MG63 (cell line): ENCODE measurements at regions not wholly inside any gene's neighbourhood (a gene's known extent, or its start where the extent isn't known, plus 50 kb on each side); places are given as distances from the start of the nearest gene placed in this dataset.
A peak's percentile ranks its signal among the peaks of the same experiment; 100 is the strongest.
"Not testable (repeated sequence)": the region's sequence is repeated elsewhere in the genome, so short reads cannot be mapped to it uniquely, and the experiment has no call there.

ENCODE experiments used
- DNase-seq: peaks from one replicate; pipeline ENCODE4 v3.0.0-alpha.2; 2020
- H3K27me3 ChIP-seq: fragments of 250-450 bp; sonication (Bioruptor Pico); 2 replicates; pipeline ENCODE4 v1.5.1; 2020; ENCODE audit warnings: mild to moderate bottlenecking, moderate library complexity
- H3K36me3 ChIP-seq: fragments of 250-450 bp; sonication (Bioruptor Pico); 2 replicates; pipeline ENCODE4 v1.5.1; 2020; ENCODE audit warnings: mild to moderate bottlenecking, moderate library complexity
- H3K4me3 ChIP-seq: fragments of 250-450 bp; sonication (Bioruptor Pico); 2 replicates; pipeline ENCODE4 v1.5.1; 2020; ENCODE audit warnings: mild to moderate bottlenecking, moderate library complexity
- H3K9me3 ChIP-seq: fragments of 250-450 bp; sonication (Bioruptor Pico); 2 replicates; pipeline ENCODE4 v1.5.1; 2020; ENCODE audit warnings: mild to moderate bottlenecking, moderate library complexity

DNA sequence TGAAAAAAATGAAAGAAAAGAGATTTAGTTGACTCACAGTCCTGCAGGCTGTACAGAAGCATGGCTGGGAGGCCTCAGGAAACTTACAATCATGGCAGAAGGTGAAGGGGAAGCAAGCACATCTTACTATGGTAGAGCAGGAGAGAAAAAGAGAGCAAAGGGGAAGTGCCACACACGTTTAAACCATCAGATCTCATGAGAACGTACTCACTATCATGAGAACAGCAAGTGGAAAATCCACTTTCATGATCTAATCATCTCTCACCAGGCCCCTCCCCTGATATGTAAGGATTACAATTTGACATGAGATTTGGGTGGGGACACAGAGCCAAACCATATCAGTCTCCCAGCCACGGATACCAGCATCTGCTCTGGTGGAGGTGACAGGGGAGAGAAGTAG is 50.8 kb upstream of the CPOX start:
- Histone ChIP-seq H3K27me3 (no peaks in the 10 kb centered on the region), H3K36me3 (no peaks in the 10 kb centered on the region), H3K4me3 (no peak overlapping the region), H3K9me3 (no peaks in the 10 kb centered on the region)
- no peak for DNase-seq

GRCh38 chr3:98645039-98645438 is 51.6 kb upstream of the CPOX start:
- no peaks in the 10 kb centered on the region for H3K27me3 ChIP-seq
- no peaks in the 10 kb centered on the region for H3K36me3 ChIP-seq
- no peak overlapping the region for H3K4me3 ChIP-seq
- H3K9me3 ChIP-seq = no peaks in the 10 kb centered on the region
- DNase-seq = peak; percentile 19

DNA sequence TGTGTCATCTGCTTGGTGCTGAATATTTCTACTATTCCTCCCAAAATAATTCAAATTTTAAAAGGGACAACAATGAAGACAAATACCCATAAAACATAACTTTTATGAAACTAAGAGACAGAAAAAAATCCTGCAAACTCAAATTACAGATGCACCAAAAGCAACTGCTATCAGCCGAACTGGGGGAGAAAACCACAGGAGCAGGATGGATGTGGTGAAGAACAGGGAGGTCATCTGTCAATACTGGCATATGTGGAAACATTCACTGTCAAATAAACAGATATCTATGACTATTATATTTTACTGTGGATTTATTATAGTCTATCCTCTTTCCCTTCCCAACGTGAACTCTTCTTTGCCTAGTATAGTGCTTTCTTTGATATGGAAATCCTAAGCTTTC is 53.3 kb upstream of the CPOX start:
- DNase-seq = no peak
- no peak overlapping the region for H3K4me3 ChIP-seq
- no peaks in the 10 kb centered on the region for H3K9me3 ChIP-seq
- H3K36me3 ChIP-seq = no peaks in the 10 kb centered on the region
- no peaks in the 10 kb centered on the region for H3K27me3 ChIP-seq

DNA sequence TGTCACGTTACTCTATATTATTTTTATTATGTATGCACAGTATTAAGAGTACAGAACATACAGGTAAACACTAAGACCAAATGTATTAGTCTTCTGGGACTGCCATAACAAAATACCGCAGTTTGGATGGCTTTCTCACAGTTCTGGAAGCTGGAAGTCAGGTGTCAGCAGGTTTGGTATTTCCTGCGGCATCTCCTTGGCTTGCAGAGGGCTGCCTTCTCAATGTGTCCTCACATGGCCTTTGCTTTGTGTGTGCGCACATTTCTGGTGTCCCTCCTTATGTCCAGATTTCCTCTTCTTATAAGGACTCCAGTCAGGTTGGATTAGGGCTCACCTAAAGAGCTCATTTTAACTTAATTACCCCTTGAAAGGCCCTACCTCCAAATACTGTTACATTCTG is 53.8 kb upstream of the CPOX start:
- DNase-seq = no peak
- Histone ChIP-seq H3K4me3 (no peak overlapping the region), H3K27me3 (no peaks in the 10 kb centered on the region), H3K36me3 (no peaks in the 10 kb centered on the region), H3K9me3 (no peaks in the 10 kb centered on the region)

DNA sequence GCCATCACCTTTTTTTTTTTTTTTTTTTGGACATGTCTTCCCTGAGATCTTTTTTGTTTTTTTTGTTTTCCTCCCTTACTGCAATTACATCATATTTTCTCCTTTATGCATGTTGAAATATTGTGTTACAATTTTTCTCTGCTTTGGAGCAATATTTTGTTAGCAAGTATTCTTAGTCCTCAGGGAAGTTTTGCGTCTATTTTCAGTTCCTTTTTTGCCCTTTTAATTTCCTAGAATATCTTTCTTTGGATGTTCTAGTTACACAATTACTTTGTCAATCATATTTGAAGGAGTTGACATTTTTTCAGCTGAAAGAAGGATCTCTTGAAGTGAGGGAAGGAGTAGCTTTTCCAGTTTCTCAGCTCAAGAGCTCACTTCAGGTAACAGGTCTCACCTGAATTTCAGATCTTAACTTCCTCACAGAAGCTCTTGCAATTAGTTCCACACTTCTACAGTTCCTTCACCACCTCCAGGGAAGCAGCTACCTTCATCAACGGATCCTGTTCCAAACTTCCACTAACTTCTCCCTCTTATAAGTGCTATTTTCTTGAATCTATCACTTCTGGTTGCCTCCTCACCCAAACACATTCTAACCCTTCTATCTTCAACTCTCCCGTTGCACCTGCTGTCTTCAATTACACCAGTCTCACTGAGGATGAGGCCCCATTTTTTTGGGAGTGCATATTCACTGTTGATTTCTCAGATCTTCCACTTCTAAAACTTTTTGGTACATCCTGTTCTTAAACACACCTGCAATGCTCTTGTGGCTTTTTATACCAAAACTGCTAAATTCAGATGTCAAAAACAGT is 57.8 kb upstream of the CPOX start:
- Histone ChIP-seq H3K4me3 (no peak overlapping the region), H3K27me3 (no peaks in the 10 kb centered on the region), H3K9me3 (no peaks in the 10 kb centered on the region), H3K36me3 (no peaks in the 10 kb centered on the region)
- DNase-seq = no peak

DNA sequence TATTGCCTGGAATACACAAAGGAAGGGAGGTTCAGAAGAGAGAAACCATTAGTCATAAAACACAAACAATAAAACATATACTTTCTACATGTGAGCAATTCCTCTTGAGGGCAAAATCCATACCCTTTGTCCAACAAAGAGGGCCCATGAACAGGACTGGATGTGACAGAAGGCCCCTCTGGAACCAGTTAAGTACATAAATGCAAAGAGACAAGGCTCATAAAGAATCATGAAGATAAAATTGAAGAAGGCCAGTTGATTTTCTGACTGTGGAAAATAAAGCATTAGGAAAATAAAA is 58.3 kb upstream of the CPOX start:
- Histone ChIP-seq H3K36me3 (no peaks in the 10 kb centered on the region), H3K9me3 (no peaks in the 10 kb centered on the region)

DNA sequence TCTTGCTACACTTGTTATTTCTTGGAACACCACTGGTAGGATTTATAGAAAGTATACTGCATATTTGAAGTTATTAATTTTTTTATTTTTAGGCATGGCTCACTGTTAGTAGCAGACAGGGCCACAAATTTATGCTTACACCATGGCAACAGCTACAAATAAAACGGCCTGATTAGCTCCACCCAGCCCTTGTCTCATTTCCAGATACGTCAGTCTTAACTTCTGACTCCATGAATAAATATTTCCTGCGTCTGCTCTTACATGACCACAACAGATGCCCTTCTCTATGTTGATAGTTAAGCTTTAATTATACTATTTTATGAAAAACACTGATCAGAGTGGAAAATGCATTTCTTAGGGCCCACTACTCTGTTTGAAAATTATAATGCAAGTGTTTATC is 62.3 kb upstream of the CPOX start:
- Histone ChIP-seq H3K9me3 (no peaks in the 10 kb centered on the region), H3K4me3 (no peak overlapping the region), H3K36me3 (no peaks in the 10 kb centered on the region), H3K27me3 (no peaks in the 10 kb centered on the region)
- DNase-seq = no peak

More for the DNA sequence above, 58.3 kb upstream of the CPOX start:
- DNase-seq = no peak
- Histone ChIP-seq H3K4me3 (no peak overlapping the region), H3K27me3 (no peaks in the 10 kb centered on the region)

- peaks cover 2% of the 10 kb centered on the region; the same call in 1 of the 2 replicates for H3K27me3 ChIP-seq
- H3K4me3 ChIP-seq = no peak overlapping the region
- no peaks in the 10 kb centered on the region for H3K9me3 ChIP-seq
- H3K36me3 ChIP-seq = no peaks in the 10 kb centered on the region
- DNase-seq = no peak
These were observed 64.0 kb upstream of the CPOX start for GRCh38 chr3:98657457-98657856.

- Histone ChIP-seq H3K36me3 (no peaks in the 10 kb centered on the region), H3K9me3 (no peaks in the 10 kb centered on the region), H3K4me3 (no peak overlapping the region), H3K27me3 (peaks cover 2% of the 10 kb centered on the region)
- no peak for DNase-seq
These were observed 69.3 kb upstream of the CPOX start for GRCh38 chr3:98662699-98663098.

GRCh38 chr3:98670020-98670419 is 76.6 kb upstream of the CPOX start:
- no peak overlapping the region for H3K4me3 ChIP-seq
- H3K36me3 ChIP-seq = no peaks in the 10 kb centered on the region
- DNase-seq = no peak
- H3K9me3 ChIP-seq = no peaks in the 10 kb centered on the region
- no peaks in the 10 kb centered on the region; the same call in 1 of the 2 replicates for H3K27me3 ChIP-seq

- no peak for DNase-seq
- Histone ChIP-seq H3K4me3 (no peak overlapping the region), H3K27me3 (no peaks in the 10 kb centered on the region), H3K9me3 (0 out of 2 replicates have a peak, but pooled peaks cover 2% of the 10 kb centered on the region), H3K36me3 (no peaks in the 10 kb centered on the region)
These were observed 83.2 kb upstream of the ST3GAL6 start for GRCh38 chr3:98679986-98680385.

DNA sequence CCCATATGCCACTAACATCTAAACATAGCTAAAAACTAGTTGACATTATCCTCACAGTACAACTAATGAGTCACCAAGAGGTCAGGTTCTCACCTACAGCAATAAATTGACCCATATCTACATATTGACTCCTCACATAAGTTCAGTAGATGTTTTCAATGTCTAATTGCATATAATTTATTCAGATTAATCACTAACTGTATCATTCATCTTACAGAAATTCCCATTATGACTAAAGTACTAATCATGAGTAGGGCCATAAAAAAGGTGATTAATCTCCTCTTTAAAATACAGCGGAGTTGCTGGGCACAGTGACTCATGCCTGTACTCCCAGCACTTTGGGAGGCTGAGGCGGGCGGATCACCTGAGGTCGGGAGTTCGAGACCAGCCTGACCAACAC is 82.4 kb upstream of the ST3GAL6 start:
- Histone ChIP-seq H3K9me3 (0 out of 2 replicates have a peak, but pooled peaks cover 2% of the 10 kb centered on the region), H3K4me3 (no peak overlapping the region), H3K27me3 (no peaks in the 10 kb centered on the region), H3K36me3 (no peaks in the 10 kb centered on the region)
- DNase-seq = peak; percentile 21

- H3K27me3 ChIP-seq = no peaks in the 10 kb centered on the region
- H3K4me3 ChIP-seq = no peak overlapping the region
- no peaks in the 10 kb centered on the region for H3K36me3 ChIP-seq
- H3K9me3 ChIP-seq = 0 out of 2 replicates have a peak, but pooled peaks cover 2% of the 10 kb centered on the region
- DNase-seq = no peak
These were observed 81.7 kb upstream of the ST3GAL6 start for GRCh38 chr3:98681486-98681885.

GRCh38 chr3:98682391-98682790 is 80.7 kb upstream of the ST3GAL6 start:
- not testable (repeated sequence) for H3K9me3 ChIP-seq, H3K27me3 ChIP-seq, DNase-seq, H3K4me3 ChIP-seq, H3K36me3 ChIP-seq

DNA sequence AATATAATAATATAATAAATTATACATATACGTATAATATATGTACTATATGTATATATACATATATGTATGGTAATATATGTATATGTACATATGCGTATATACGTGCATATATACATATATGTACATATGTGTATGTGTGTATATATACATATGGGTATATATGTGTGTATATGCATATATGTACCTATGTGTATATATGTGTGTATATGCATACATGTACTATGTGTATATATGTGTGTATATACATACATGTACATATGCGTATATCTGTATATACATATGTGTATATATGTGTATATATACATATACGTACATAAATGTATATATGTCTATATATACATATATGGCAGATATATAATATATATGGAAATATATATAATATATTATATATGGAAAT is 74.8 kb upstream of the ST3GAL6 start:
- H3K36me3 ChIP-seq = no peaks in the 10 kb centered on the region
- H3K27me3 ChIP-seq = no peaks in the 10 kb centered on the region
- no peak for DNase-seq
- H3K4me3 ChIP-seq = no peak overlapping the region
- H3K9me3 ChIP-seq = no peaks in the 10 kb centered on the region

- Histone ChIP-seq H3K9me3 (no peaks in the 10 kb centered on the region), H3K36me3 (no peaks in the 10 kb centered on the region), H3K27me3 (no peaks in the 10 kb centered on the region), H3K4me3 (no peak overlapping the region)
- DNase-seq = peak; percentile 5
These were observed 72.3 kb upstream of the ST3GAL6 start for GRCh38 chr3:98690876-98691275.

DNA sequence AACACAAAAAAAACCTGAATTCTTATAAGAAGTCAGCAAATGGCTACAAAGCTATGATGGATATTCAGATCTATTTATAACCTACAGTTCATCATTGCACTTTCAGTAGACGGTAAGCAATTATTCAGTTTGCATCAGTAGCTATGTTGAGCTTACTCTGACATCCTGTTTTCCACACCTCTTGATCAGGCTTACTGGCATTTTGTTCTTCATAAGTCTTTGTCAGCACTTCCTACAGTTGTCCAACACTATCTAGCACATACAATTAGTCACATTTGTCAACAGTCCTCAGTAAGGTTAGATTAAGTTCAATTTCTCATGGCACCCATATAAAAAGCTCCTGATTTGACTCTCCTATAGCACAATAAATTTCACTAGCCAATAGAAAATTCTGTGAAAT is 71.2 kb upstream of the ST3GAL6 start:
- H3K36me3 ChIP-seq = no peaks in the 10 kb centered on the region
- H3K27me3 ChIP-seq = no peaks in the 10 kb centered on the region
- DNase-seq = no peak
- no peaks in the 10 kb centered on the region for H3K9me3 ChIP-seq
- H3K4me3 ChIP-seq = no peak overlapping the region

DNA sequence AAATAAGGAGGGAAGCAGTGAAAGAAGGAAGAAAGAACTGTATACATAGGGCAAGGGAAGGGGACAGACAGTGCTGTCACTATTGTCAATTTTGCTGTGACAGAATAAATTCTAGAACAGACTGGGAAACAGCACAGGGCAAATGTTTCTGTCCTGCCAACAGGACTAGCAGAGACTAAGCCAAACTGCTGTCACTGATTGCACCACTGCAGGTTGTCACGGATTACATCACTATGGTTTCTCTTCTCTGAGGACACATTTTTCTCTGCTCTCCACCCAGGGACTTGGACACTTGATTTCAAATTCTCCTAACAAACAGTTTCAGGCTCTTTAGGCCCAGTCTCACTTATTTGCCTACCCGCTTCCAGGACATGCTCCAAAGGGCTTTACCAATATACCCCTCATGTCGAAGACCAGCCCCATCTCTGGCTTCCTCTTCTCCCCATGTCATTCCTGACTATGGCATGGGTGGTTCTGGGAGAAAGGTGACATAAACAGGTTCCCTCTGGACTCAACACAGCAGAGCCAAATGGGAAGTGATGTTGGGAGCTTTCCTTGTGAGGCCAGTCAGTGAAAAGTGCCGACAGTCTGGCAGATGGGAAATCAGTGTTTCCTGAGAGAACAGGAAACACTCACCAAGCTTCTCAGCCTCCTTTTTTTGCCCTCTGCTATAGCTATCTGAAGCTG is 70.2 kb upstream of the ST3GAL6 start:
- Histone ChIP-seq H3K4me3 (no peak overlapping the region), H3K9me3 (no peaks in the 10 kb centered on the region), H3K36me3 (no peaks in the 10 kb centered on the region), H3K27me3 (no peaks in the 10 kb centered on the region)
- no peak for DNase-seq
